Stomach (tissue), 8 donors: ENCODE measurements at regions not wholly inside any gene's neighbourhood (a gene's known extent, or its start where the extent isn't known, plus 50 kb on each side); places are given as distances from the start of the nearest gene placed in this dataset.

Source experiments
- DNase-seq, 2 donors: peaks; one replicate each; pipeline versions ENCODE4 v3.0.0 to v3.0.0-alpha.2; 2013 to 2019
- H3K27ac ChIP-seq, 5 donors: fragments of 200-600 bp in 4 of 5; sonication (generic) in 4 of 5; one replicate each; pipeline ENCODE4 v1.5.1; 2013 to 2019; ENCODE audit warnings: mild to moderate bottlenecking in 1 of 5, moderate library complexity in 1 of 5
- H3K27me3 ChIP-seq, 3 donors: fragments of 200-600 bp; sonication (generic); one replicate each; pipeline ENCODE4 v1.5.1; 2017 to 2019; ENCODE audit warnings: mixed run types in 1 of 3
- H3K36me3 ChIP-seq, 4 donors: fragments of 200-600 bp; sonication (generic); 1 replicate in 3 of 4; 2 replicates in 1 of 4; pipeline ENCODE4 v1.5.1; 2016 to 2019
- H3K4me1 ChIP-seq, 4 donors: fragments of 200-600 bp; sonication (generic); one replicate each; pipeline ENCODE4 v1.5.1; 2016 to 2019
- H3K4me3 ChIP-seq, 4 donors: fragments of 200-600 bp; sonication (generic) in 3 of 4; one replicate each; pipeline ENCODE4 v1.5.1; 2016 to 2019; ENCODE audit warnings: mild to moderate bottlenecking in 1 of 4
- H3K9me3 ChIP-seq, 4 donors: fragments of 200-600 bp; sonication (generic); one replicate each; pipeline ENCODE4 v1.5.1; 2016 to 2019
- CTCF ChIP-seq, 7 experiments: fragments of 450-650 bp in 4 of 7; fragments of 200-600 bp in 3 of 7; sonication (generic) in 3 of 7; IDR thresholded peaks; one replicate each; pipeline ENCODE4 v1.5.1; 2016 to 2019; ENCODE audit warnings: antibody characterized with exemption in 7 of 7, control low read depth in 2 of 7, mild to moderate bottlenecking in 1 of 7
- EP300 ChIP-seq: sonication (generic); formaldehyde crosslinking; IDR thresholded peaks from one replicate; pipeline ENCODE4 v1.6.1; 2017; ENCODE audit warnings: antibody characterized with exemption
- POLR2A ChIP-seq, 4 donors: fragments of 450-650 bp; IDR thresholded peaks; one replicate each; pipeline ENCODE4 v1.6.1; 2016; ENCODE audit warnings: antibody characterized with exemption in 4 of 4, control low read depth in 2 of 4, mild to moderate bottlenecking in 1 of 4, moderate library complexity in 1 of 4
- POLR2AphosphoS5 ChIP-seq, 3 donors: sonication (generic); formaldehyde crosslinking; IDR thresholded peaks; one replicate each; pipeline ENCODE4 v1.6.1; 2016; ENCODE audit warnings: antibody characterized with exemption in 3 of 3
- WGBS, 5 donors: extraction: QIAGEN DNeasy Blood & Tissue Kit in 3 of 5; methylation state at CpG; one replicate each; pipeline versions ENCODE4 v1.1.5 to v1.1.7; 2013 to 2018; 5-methylcytosine and 5-hydroxymethylcytosine counted together
- intact Hi-C: fragments of 100-400 bp; cut with DNase I; formaldehyde crosslinking; loops from one replicate; pipeline ENCODE4 v1.15.1; 2023; ENCODE audit warnings: low total_unique reads
- donor health status: healthy with polysubstance abuse.
- donor health status: Bipolar disorder and iron deficiency.
- donor health status: healthy.

DNA sequence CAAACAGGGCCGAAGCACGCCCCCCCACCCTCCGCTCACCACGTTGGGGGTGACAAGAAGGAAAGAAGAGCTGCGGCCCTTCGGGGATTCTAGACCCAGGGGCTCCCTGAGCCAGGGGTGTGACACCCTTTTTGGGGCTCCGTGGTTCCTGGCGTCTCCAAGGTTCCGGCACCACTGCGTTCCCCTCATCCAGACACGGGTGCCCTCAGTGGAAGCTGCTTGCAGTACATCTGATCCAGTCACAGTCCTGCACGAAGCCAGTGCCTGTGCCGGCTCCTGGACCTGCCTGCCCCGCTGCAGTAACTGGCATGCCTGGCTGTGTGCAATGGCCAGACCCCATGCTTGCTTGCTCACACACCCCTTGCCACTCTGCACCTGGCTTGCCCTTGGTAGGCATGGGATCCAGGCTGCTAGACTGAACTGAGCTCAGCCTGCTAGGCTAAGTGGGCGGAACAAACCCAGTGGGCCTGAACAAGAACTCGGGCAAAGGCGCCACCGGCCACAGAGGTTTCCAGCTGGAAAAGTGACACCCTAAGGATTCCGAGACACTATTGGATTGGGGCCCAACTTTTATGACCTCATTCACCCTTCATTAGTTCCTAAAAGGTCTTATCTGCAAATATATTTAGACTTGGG, 420.4 kb upstream of the AGA start:
- TF ChIP-seq POLR2A (IDR thresholded peaks at IDR 0.05) (no peak), POLR2AphosphoS5 (IDR thresholded peaks at IDR 0.05) (no peak), CTCF (IDR thresholded peaks at IDR 0.05) (no peak), EP300 (no peak)

DNA sequence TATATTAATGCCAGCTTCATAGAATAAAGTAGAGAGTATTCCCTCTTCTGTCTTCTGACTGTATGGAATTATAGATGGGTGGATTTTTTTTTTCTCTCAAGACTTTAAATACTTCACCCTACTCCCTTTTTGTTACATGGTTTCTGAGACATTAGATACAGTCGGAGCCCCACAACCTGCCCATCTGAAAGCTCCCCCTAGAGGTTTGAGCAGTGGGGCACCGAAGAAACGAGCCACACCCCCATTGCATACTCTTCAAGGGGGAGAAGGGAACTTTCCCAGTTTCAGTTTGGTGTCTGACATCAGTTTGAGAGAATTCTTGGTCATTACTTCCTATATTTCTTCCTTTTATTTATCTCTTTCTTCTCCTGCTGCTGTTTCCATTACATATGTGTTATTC, 437.6 kb upstream of the AGA start:
- intact Hi-C loops, result no loop called here
- Histone ChIP-seq H3K27me3 (no peaks in the 10 kb centered on the region), H3K9me3 (peaks cover 0 to 4% (median 0%) of the 10 kb centered on the region in 4 donors), H3K4me3 (no peak overlapping the region), H3K4me1 (no peaks in the 10 kb centered on the region), H3K36me3 (no peaks in the 10 kb centered on the region), H3K27ac (no peak overlapping the region)
- TF ChIP-seq POLR2AphosphoS5 (IDR thresholded peaks at IDR 0.05) (no peak), CTCF (IDR thresholded peaks at IDR 0.05) (no peak), POLR2A (IDR thresholded peaks at IDR 0.05) (no peak), EP300 (no peak)
- DNase-seq, result no peak
- WGBS, 5 donors, result 30 to 42% (median 40%) methylated on average over 3 of the region's 3 CpGs

More for the DNA sequence above, 420.4 kb upstream of the AGA start:
- no peak for DNase-seq
- Histone ChIP-seq H3K9me3 (peaks cover 0 to 16% (median 6%) of the 10 kb centered on the region in 4 donors), H3K27ac (no peak overlapping the region), H3K4me3 (no peak overlapping the region), H3K36me3 (no peaks in the 10 kb centered on the region), H3K4me1 (no peaks in the 10 kb centered on the region), H3K27me3 (no peaks in the 10 kb centered on the region)
- 84 to 95% (median 88%) methylated on average over 14 to 19 of the region's 19 CpGs for WGBS, 5 donors
- intact Hi-C loops, result no loop called here

DNA sequence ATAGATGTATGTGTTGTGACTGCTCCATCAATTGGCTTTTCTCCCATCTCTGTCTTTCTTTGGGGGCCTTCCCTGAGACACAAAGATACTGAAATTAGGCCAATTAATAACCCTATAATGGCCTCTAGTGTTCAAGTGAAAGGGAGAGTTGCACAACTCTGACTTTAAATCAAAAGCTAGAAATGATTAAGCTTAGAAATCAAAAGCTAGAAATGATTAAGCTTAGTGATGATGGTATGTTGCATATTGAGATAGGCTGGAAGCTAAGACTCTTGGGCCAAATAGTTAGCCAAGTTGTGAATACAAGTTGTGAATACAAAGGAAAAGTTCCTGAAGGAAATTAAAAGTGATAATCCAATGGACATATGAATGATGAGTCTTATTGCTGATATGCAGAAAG, 452.9 kb upstream of the AGA start:
- TF ChIP-seq CTCF (IDR thresholded peaks at IDR 0.05) (no peak), EP300 (no peak), POLR2AphosphoS5 (IDR thresholded peaks at IDR 0.05) (no peak), POLR2A (IDR thresholded peaks at IDR 0.05) (no peak)
- no peak for DNase-seq
- Histone ChIP-seq H3K9me3 (peaks cover 0 to 5% (median 0%) of the 10 kb centered on the region in 4 donors), H3K4me3 (no peak overlapping the region), H3K36me3 (no peaks in the 10 kb centered on the region), H3K27me3 (no peaks in the 10 kb centered on the region), H3K4me1 (no peaks in the 10 kb centered on the region), H3K27ac (no peak overlapping the region)
- intact Hi-C loops, result no loop called here

DNA sequence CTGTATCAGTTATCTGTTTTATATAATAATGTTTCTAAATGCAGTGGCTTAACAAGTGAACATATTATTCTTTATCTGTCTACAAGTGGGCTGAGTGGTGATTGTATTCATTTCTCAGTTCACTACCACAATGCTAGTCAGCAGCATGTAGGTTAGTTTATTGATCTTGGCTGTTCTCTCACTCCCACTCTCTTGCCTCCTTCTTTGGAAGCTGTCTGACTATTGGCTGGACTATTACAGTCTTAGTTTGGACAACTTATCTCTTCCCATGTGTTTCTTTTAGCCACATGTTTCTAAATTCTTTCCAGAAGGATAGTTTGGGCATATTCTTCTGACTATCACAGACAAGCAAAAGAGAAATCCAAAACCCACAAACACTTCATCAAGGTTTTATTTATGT, 459.5 kb upstream of the AGA start:
- no peaks in the 10 kb centered on the region for H3K36me3 ChIP-seq
- H3K27me3 ChIP-seq, result no peaks in the 10 kb centered on the region
- no peak for DNase-seq
- intact Hi-C loops, result no loop called here
- H3K9me3 ChIP-seq, result peaks cover 0 to 10% (median 2%) of the 10 kb centered on the region in 4 donors
- no peak overlapping the region for H3K27ac ChIP-seq
- no peak for TF ChIP-seq POLR2A (IDR thresholded peaks at IDR 0.05)
- no peaks in the 10 kb centered on the region for H3K4me1 ChIP-seq
- no peak overlapping the region for H3K4me3 ChIP-seq

GRCh38 chr4:177902386-177902785, 460.1 kb upstream of the AGA start:
- intact Hi-C loops, result no loop called here
- no peak for DNase-seq
- TF ChIP-seq POLR2AphosphoS5 (IDR thresholded peaks at IDR 0.05), result no peak
- TF ChIP-seq POLR2A (IDR thresholded peaks at IDR 0.05), result no peak
- TF ChIP-seq EP300, result no peak
- TF ChIP-seq CTCF (IDR thresholded peaks at IDR 0.05), result no peak
- Histone ChIP-seq H3K27ac (no peak overlapping the region), H3K36me3 (no peaks in the 10 kb centered on the region), H3K4me3 (no peak overlapping the region), H3K9me3 (peaks cover 0 to 10% (median 2%) of the 10 kb centered on the region in 4 donors), H3K27me3 (no peaks in the 10 kb centered on the region), H3K4me1 (no peaks in the 10 kb centered on the region)
- 68 to 81% (median 75%) methylated on average over 1 of the region's 1 CpG for WGBS, 5 donors
